Calu3 (cell line): ENCODE measurements at regions not wholly inside any gene's neighbourhood (a gene's known extent, or its start where the extent isn't known, plus 50 kb on each side); places are given as distances from the start of the nearest gene placed in this dataset.

Experiments used
- BruUV-seq: library from RNA; stranded (reverse); fragments of 400-500 nt; replicated peaks from 2 replicates; lab custom pipeline; 2021; lab: Mats Ljungman, UMichigan
- CTCF ChIA-PET: fragments of 300-600 bp; sonication (Branson Sonifier 250); formaldehyde crosslinking; loops from one replicate; lab custom pipeline; 2022; ENCODE audit warnings: antibody characterized with exemption; lab: Charles Lee
- DNase-seq: peaks from one replicate; pipeline ENCODE4 v3.0.0; 2022
- H3K27ac Mint-ChIP-seq: one replicate; pipeline ENCODE4 v1.8.0; 2022; ENCODE audit warnings: mixed read lengths; ENCODE audit not compliant: unreplicated experiment
- H3K27me3 Mint-ChIP-seq: one replicate; pipeline ENCODE4 v1.8.0; 2022; ENCODE audit warnings: mixed read lengths; ENCODE audit not compliant: unreplicated experiment
- H3K36me3 Mint-ChIP-seq: one replicate; pipeline ENCODE4 v1.8.0; 2022; ENCODE audit warnings: mild to moderate bottlenecking, moderate library complexity, mixed read lengths; ENCODE audit not compliant: insufficient read depth, unreplicated experiment
- H3K4me1 Mint-ChIP-seq: one replicate; pipeline ENCODE4 v1.8.0; 2022; ENCODE audit warnings: mild to moderate bottlenecking, low read depth, mixed read lengths; ENCODE audit not compliant: unreplicated experiment
- H3K4me3 Mint-ChIP-seq: one replicate; pipeline ENCODE4 v1.8.0; 2022; ENCODE audit warnings: mild to moderate bottlenecking, low read depth, moderate library complexity, mixed read lengths; ENCODE audit not compliant: unreplicated experiment
- H3K9me3 Mint-ChIP-seq: one replicate; pipeline ENCODE4 v1.8.0; 2022; ENCODE audit warnings: low read depth, mixed read lengths; ENCODE audit not compliant: unreplicated experiment
- CTCF ChIP-seq: fragments of 200-600 bp; IDR thresholded peaks from one replicate; pipeline ENCODE4 v1.8.0; 2022; ENCODE audit warnings: antibody characterized with exemption; ENCODE audit not compliant: unreplicated experiment
- intact Hi-C: fragments of 100-400 bp; cut with micrococcal nuclease; formaldehyde crosslinking; loops from one replicate; pipeline ENCODE4 v1.10.0; 2022; ENCODE audit not compliant: unreplicated experiment

- Mint-ChIP-seq H3K27me3 (no peaks in the 10 kb centered on the region), H3K27ac (no peak overlapping the region), H3K9me3 (peaks cover 12% of the 10 kb centered on the region), H3K36me3 (no peaks in the 10 kb centered on the region), H3K4me1 (no peaks in the 10 kb centered on the region), H3K4me3 (no peak overlapping the region)
- no TSS peak for BruUV-seq
- CTCF ChIA-PET = no interaction called here
- DNase-seq = no peak
- intact Hi-C loops = no loop called here
- no peak for TF ChIP-seq CTCF
Measured at GRCh38 chr21:19392390-19392789, 988.8 kb upstream of the TMPRSS15 start.

DNA sequence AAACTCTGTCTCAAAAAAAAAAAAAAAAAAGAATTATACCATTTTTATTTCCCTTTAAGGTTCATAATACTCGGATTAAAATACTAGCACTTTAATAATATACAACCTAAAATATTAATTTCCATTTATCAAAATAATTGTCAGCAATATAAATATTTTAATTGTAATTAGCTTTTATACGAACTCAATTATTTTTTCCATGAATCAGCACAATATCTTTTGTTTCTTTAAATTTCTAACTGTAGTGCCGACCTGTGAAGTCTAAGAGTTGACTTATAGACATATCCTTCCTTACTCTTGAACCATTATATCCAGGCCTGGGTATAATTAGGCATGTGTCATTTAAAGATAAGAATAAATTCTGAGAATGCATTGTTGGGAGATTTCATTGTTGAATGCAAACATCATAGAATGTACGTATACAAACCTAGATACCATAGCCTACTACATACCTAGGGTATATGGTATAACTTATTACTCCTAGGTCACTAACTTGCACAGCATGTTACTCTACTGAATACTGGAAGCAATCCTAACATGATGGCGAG lies 996.7 kb upstream of the TMPRSS15 start:
- Mint-ChIP-seq H3K4me1 (no peaks in the 10 kb centered on the region), H3K27me3 (no peaks in the 10 kb centered on the region), H3K36me3 (no peaks in the 10 kb centered on the region), H3K4me3 (no peak overlapping the region), H3K27ac (no peak overlapping the region), H3K9me3 (no peaks in the 10 kb centered on the region)
- CTCF ChIA-PET = no interaction called here
- BruUV-seq = no TSS peak
- DNase-seq = no peak
- TF ChIP-seq CTCF = no peak
- intact Hi-C loops = no loop called here

- no peaks in the 10 kb centered on the region for H3K36me3 Mint-ChIP-seq
- H3K27me3 Mint-ChIP-seq = no peaks in the 10 kb centered on the region
- no peak for DNase-seq
- BruUV-seq = no TSS peak
- H3K4me3 Mint-ChIP-seq = no peak overlapping the region
- no peak overlapping the region for H3K27ac Mint-ChIP-seq
- H3K9me3 Mint-ChIP-seq = no peaks in the 10 kb centered on the region
- no peaks in the 10 kb centered on the region for H3K4me1 Mint-ChIP-seq
- intact Hi-C loops = no loop called here
- TF ChIP-seq CTCF = no peak
- CTCF ChIA-PET = no interaction called here
Measured at GRCh38 chr21:19402870-19403269, 999.3 kb upstream of the TMPRSS15 start.

- intact Hi-C loops = no loop called here
- DNase-seq = no peak
- CTCF ChIA-PET = no interaction called here
- H3K4me1 Mint-ChIP-seq = no peaks in the 10 kb centered on the region
- H3K4me3 Mint-ChIP-seq = no peak overlapping the region
- no peaks in the 10 kb centered on the region for H3K27me3 Mint-ChIP-seq
- no peaks in the 10 kb centered on the region for H3K36me3 Mint-ChIP-seq
- BruUV-seq = no TSS peak
- no peak for TF ChIP-seq CTCF
- H3K9me3 Mint-ChIP-seq = no peaks in the 10 kb centered on the region
- no peak overlapping the region for H3K27ac Mint-ChIP-seq
Measured at GRCh38 chr21:19405326-19405725, 1001.7 kb upstream of the TMPRSS15 start.
